GM21423 (cell line): ENCODE measurements at regions not wholly inside any gene's neighbourhood (a gene's known extent, or its start where the extent isn't known, plus 50 kb on each side); places are given as distances from the start of the nearest gene placed in this dataset.
"Not testable (repeated sequence)": the region's sequence is repeated elsewhere in the genome, so short reads cannot be mapped to it uniquely, and the experiment has no call there.

Experiments
- ATAC-seq: cut with Tn5 transposase; IDR thresholded peaks from one replicate; pipeline ENCODE4 v1.9.1; 2021; ENCODE audit warnings: mild to moderate bottlenecking, moderate library complexity; ENCODE audit not compliant: unreplicated experiment

DNA sequence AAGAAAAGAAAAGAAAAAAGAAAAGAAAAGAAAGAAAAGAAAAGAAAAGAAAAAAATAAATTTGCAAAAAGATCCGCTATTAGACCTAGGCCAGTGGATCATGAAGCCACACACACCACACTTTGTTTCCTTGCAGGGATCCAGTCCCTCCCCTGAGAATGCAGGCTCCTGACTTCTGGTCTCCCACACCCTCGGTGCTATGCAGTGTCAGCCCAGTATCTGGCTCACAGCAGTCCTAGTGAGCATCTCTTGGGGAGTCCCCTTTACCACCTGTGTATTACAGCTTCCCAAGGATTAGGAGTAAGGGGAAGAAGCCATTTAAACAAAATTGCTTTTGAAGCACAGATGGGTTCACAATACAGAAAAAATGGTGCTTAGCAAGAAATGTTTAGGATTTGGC is 174.1 kb upstream of the IRF2BP2 start:
- ATAC-seq = not testable (repeated sequence)

GRCh38 chr1:234782791-234783190 is 172.8 kb upstream of the IRF2BP2 start:
- ATAC-seq = no peak

- ATAC-seq = no peak
These were observed 172.2 kb upstream of the IRF2BP2 start for GRCh38 chr1:234782105-234782751.

DNA sequence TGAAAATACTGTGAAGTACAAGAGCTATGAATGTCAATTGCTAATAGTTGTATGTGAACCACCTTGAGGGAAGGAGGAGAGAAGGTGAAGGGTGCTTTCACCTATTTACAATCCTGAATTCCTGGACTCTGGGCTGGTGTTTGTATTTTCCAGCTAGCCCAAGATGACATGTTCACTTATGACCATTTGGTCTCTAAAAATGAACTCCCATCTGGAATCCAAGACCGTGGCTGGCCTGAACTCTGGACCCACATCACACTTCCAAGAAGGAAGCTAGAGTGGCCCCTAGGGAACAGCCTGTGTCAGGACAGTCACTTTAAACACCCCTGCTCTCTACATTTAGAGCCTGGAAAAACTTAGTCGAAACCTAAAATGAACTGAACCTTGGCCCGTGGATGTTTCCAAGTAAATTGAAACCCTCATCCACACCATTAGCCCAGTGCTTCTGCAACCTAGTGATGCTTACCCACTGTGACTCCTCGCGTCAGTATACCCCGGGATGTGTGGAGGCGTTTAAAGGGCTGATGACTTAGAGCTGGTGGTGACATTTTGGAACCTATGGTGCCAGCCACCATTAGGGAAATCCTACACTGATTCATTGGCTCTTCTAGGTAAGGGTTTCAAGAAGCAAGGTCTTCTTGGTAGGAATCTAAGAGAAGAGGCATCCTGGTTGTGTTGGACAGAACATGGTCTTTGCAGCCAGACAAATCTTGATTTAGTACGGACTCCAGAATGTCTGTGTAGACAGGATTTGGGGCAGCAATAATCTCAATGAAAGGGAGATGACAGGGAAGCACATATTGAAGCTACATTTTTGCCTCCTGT is 171.5 kb upstream of the IRF2BP2 start:
- ATAC-seq = no peak

GRCh38 chr1:234780531-234781162 is 170.7 kb upstream of the IRF2BP2 start:
- ATAC-seq = no peak

DNA sequence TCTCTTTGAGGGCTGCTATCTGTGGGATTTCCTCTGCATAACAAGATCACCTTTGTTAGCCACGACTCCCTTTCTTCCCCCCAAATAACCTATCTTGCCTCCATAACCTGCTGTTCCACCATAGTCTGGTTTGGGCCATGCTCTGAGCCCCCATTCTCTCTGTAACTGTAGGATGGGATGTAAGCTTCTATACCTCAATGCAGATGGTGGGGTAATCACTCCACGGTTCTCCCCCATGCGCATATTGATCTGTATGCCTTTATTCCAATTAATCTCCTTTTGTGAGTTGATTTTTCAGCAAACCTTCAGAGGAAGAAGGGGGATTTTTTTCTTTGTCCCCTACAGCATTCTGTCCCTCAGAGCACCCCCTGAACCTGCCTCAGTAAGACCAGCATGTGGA is 170.1 kb upstream of the IRF2BP2 start:
- ATAC-seq = no peak

DNA sequence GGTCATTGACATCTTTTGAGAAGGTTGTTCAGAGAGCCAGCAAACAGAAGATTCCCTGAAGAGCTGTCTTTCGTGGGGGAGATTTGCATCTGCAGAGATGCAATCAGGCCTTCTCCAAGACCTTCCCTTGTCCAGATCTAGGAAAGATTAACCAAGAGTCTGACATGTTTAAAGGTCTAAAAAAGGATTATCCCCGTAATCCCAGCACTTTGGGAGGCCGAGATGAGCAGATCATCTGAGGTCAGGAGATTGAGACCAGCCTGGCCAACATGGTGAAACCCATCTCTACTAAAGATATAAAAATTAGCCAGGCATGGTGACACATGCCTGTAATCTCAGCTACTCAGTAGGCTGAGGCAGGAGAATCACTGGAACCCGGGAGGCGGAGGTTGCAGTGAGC is 169.6 kb upstream of the IRF2BP2 start:
- ATAC-seq = not testable (repeated sequence)

- no peak for ATAC-seq
These were observed 169.2 kb upstream of the IRF2BP2 start for GRCh38 chr1:234779160-234779538.

- no peak for ATAC-seq
These were observed 168.5 kb upstream of the IRF2BP2 start for GRCh38 chr1:234778221-234779159.

GRCh38 chr1:234777856-234778220 is 167.9 kb upstream of the IRF2BP2 start:
- ATAC-seq = no peak

DNA sequence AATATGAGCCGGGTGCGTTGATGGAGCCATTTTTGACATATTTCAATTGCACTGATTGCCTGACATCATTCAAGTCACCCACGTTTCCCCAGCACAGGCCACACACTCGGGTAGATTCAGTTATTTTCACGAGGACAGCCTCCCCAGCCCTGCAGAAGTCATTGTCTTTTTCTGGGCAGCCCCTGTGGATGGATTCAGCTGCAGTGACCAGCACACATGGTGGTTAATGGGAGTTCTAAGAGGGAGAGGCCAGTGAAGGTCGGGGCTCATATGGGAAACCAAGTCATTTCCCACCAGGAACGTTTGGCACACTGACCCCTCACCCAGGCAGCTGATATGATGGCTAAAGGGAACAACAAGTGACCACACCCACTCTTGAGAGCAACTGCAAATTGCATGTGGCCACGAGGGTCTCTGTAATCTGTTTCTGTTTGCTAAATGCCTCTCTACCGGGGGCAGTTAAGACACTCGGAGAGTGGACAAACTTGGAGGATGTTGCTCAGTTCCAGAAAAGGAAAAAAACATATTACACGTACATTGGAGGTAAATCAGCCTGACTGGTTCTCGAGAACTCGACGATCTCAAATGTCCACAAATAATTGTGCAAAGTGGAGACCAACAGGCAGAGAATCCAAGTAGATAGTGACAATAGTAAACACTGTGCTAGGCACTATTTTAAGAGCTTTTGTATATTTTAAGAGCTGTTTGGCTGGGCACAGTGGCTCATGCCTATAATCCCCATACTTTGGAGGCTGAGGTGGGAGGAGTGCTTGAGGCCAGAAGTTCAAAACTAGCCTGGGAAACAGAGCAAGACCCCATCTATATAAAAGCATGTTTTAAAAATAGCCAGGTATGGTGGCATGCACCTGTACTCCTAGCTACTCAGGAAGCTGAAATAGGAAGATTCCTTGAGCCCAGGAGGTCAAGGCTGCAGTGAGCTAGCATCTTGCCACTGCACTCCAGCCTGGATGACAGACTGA is 167.2 kb upstream of the IRF2BP2 start:
- ATAC-seq = no peak

- no peak for ATAC-seq
These were observed 166.4 kb upstream of the IRF2BP2 start for GRCh38 chr1:234776256-234776875.

DNA sequence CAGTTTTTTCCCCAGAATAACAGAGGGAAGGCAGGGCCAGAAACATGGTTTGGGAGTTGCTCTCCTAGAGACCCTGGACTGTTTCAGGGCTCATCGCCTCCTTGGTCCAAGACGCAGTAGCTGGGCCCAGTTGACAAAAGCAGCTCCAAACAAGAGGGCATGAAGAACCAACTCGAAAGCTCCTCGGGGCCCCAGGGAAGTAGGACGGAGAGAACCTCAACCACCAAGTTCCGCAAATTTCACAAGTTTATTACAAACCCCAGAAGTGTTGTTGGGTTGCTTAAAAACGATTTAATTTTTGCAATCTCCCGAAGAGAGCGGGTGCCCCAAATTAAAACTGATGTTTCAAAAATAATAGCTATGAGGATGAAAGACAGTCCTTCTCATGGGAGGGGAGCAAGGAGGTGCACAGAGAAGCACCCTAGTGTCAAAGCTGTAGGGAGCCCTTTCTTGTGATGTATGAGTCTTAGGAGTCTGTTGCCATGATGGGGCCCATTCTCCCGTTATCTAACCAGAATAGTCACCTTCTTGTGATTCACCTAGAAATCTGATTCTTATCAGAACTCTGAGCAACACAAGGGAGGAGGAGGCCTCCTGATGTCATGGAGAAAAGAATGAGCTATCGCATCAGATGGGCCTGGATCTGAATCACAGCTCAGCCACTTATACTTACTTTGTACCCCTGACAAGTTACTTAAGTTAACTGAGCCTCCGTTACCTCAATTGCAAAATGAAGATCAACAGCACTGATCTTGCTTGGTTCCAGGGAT is 165.7 kb upstream of the IRF2BP2 start:
- ATAC-seq = no peak

DNA sequence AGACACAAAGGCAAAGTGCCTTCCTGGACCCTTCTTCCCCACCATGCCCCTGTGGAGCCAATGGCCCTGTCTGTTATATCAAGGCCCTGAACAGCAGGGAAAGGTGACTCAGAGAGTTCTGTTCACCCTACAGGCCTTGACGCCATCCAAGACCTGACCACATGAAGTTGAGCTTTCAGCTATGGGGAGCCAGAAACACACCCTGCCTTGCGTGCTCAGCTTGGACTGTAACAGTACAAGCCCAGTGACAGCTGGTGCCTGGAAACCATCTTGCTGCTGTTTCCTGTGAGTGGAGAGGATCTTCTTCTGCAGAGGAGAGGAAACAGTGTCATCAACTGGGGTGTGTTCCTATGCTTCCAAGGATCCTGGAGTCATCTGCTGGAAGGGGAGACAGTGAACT is 165.0 kb upstream of the IRF2BP2 start:
- ATAC-seq = no peak

DNA sequence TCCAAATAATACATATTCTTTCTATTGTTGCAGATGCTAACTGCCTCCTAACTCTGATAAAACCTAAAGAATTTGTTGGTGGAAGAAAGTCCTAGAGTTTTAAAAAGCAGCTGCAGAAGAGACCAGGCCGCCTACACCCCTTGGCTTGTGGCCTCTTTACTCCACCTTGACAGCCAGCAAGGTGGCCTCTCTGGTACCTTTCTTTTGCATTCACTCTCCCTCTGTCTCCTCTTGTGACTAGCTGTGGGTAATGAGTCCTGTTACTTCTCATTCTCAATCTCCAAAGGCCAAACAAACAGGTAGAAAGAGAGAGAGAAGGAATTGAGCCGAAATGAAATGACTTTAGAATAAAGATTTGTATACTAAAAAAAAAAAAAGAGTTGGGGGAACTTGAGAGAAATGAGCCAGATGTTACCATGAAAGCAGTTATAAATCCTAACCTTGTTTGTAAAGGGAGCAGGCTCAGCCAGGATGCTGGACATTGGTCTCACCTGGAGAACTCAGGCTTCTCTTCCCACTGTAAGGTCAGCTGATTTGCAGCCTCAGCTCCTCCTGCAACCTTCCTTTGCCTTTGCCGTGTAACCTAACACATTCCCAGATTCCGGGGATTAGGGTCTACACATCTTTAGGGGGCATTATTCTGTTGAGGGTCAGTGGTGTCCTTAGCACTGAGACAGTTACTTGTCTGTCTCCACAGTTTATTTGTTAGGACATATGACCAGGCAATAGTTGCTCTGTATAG is 164.1 kb upstream of the IRF2BP2 start:
- ATAC-seq = no peak

DNA sequence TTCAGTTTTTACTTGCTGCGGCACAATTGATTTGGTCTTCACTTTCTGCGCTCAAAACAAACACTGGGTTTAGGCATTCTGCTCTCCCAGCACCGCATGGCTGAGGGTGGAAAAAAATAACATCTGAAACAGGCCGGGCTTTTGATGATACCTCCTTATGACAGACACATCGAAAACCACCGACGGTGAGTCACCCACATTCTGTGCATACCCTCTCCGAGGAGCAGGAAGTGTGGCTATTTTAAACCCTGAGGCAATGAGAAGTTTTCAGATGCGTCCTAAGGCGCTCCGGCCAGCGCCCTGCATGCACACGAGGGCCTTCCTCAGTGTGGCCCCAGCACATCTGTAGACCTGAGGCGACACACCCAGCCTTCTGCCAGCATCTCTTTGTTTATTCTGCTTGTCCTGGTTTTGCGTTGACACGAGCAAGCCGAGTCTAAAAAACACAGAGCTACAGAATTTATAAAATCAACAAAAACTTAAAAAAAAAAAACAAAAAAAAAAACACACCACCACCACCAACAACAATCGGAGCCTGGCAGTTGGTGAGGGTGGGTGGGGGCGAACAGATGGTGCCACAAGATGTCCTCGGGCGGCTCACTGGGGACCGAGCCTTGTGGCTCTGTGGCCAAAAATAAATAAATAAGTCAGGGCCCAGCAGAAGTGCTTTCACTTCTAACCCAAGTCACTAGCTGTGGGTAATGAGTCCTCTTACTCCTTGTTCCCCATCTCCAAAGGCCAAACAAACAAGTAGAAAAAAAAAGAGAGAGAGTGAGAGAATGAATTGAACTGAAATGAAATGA is 162.6 kb upstream of the IRF2BP2 start:
- peak; percentile 90 for ATAC-seq
